ENCODE measurements at regions not wholly inside any gene's neighbourhood (a gene's known extent, or its start where the extent isn't known, plus 50 kb on each side); places are given as distances from the start of the nearest gene placed in this dataset.

DNA sequence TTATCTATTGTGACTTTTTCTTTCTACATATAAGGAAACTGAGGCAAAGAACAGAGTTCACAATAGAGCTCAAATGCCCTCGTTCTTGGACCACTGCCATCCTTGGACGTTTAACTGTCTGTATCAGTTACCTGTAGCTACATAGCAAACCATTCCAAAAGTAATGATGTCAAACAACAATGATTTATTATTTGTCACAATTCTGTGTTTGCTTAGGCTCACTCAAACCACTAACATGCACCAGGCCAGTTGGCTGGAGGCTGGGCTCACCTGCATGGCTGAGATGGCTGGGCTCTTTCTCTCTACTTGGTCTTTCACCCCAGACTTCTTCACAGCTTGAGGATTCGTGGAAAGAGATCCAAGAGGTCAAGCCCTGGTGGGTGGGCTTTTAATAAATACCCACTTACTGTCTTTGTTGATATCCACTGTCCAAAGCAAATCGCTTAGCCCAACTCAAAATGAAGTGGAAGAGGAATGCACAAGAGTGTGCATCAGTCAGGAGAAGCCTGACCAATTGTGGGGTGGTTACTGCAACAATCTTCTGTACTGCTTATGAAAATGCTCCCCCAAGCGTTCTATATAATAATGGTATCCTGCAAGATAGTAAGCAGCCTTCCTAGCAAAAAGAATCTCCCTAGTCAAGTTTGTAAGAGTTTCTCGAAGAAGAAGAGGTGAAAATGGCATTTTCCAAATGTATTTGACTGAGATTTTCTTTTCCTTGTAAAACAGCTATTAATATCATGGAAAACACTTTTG is 163.5 kb upstream of the NT5C1B start:
- no peak for DNase-seq

GRCh38 chr2:18752022-18752493 is 162.7 kb upstream of the NT5C1B start:
- DNase-seq = no peak

DNA sequence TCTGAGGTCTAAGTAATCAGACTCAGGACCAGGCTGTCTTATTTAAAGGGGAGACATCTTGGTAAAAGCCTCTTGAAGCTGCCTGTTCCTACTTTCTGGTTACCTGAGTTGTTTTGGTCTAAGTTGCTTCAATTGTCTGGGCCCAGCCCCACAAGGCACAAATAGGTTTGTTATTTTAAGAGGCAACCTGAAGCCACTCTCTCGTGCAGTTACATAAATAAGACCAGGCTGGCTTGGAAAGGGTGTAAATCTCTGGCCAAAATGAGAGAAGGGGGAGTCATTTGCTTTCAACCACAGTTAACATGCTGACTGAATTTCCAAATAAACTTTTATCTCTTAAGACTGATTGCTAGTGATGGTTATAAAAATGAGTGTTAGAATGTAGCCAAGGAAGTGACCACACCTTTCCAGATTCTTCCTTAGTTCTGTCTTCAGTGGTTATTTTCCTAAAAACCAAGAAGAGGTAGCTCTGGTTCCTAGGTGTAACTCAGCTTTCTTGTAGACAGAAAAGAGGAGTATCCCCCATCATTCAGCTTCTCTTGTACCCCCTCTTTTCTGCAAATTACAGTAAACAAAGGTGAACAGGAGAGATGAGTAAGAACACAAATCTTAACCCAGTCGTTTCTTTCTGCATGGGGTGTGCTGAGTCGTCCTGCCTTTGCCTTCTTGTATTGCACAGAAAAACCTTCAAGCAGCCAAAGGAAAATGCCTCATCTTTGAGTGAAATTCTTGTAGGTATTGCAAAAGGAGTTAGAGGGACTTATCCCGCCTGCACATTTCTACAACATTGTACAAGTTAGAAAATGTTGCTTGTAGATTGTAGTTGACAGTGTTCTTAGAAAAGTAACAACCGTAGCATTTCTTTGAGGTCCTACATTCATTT is 161.5 kb upstream of the NT5C1B start:
- DNase-seq = no peak

DNA sequence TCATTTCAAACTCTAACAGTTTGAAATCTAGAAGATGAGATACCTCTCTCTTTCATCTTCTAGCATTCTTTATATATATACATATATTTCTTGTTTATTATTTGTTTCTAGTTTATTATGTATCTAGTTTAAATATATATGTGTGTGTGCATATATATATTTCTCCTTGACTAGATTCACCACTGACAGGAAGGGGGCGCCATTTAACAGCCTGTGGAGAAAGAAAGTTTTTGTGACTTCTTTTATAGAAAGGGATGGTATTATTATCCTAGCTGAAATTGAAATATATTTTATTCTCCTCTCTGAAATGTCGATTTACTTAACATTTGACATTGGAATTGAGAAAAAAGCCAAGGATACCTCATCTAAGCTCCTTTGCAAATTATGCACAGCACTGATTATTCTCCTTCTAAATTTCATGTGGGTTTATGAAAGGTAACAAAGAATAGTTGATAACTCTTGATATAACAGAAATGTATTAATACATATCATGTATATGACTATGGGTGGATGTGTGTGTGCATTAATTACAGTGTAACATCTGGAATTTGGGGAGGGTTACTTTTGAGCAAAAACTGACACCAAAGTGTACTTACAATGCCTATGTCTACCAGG is 160.7 kb upstream of the NT5C1B start:
- peak; percentile 62 for DNase-seq

- DNase-seq = no peak
These were observed 156.3 kb upstream of the NT5C1B start for GRCh38 chr2:18745431-18746272.

GRCh38 chr2:18741895-18742732 is 152.7 kb upstream of the NT5C1B start:
- no peak for DNase-seq

DNA sequence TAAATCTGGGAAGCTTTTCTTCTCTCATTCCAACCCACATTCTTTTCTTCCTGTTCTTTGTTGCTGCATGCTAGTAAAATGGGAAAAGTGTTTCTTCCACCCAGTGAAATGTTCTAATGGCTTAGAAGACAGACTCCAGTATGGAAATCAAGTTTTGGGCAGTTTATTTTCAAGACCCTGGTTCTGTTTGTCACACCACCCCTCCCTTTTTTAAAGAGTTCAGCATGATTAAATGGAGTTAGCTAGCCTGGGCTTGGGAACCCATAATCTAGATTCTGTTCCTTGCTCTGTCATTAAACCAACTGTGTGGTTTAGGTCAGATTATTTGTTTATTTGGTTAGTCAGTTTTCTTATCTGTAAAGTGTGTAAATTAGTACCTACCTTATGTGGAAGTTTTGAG is 151.8 kb upstream of the NT5C1B start:
- no peak for DNase-seq

GRCh38 chr2:18740474-18740881 is 151.1 kb upstream of the NT5C1B start:
- no peak for DNase-seq

DNA sequence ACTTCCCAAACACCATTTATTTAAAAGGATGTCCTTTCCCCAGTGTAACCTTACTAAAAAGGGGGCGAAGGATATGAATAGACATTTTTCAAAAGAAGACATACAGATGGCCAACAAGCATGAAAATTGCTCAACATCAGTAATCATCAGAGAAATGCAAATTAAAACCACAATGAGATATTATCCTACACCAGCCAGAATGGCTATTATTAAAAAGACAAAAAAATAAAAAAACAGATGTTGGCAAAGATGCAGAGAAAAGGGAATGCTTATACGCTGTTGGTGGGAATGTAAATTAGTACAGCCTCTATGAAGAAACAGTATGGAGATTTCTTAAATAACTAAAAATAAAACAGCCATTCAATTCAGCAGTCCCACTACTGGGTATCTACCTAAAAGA is 142.3 kb upstream of the NT5C1B start:
- no peak for DNase-seq

- DNase-seq = no peak
These were observed 135.2 kb upstream of the NT5C1B start for GRCh38 chr2:18724371-18725145.

GRCh38 chr2:18723219-18723618 is 133.8 kb upstream of the NT5C1B start:
- no peak for DNase-seq

- DNase-seq = no peak
These were observed 132.7 kb upstream of the NT5C1B start for GRCh38 chr2:18722101-18722500.

DNA sequence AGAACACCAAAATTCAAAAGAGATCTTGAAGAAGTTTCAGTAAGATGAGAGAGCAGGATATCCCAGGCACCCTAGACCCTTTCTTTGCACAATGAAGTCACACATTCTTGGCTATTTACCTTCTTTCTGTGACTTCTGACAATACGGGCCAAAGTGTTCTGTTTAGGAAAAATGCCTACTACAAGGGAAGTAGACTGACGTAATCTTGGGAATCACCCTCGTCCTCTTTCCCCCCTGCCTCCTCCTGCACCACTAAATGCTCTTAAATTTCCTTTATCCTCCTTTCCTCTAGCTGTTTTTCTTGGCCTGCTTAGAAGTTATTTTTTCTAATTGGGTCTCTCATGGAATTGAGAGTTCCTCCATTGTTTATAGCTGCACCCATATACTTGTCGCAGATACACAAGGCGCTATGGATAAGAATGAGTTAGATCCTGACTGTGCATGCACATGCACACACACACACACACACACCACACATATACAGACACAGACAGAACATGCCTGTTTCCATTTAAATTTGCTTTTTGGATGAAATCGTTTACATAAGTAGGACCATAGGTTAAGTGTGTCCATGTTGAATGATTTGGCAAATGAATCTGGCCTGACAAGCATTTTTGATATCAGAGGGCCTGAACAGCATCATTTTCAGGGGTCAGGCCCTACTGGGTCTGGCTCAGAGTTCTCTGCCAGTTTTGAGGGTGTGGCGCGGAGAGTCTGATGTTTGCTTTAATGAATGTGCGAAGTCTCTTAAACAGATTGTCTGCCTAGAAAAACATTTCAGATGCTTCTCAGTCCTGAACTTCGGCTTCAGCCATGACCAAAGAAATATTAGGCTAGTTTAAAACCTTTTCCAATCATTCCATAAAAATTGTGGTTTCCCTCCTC is 131.9 kb upstream of the NT5C1B start:
- DNase-seq = no peak

- no peak for DNase-seq
These were observed 130.8 kb upstream of the NT5C1B start for GRCh38 chr2:18719978-18720775.

DNA sequence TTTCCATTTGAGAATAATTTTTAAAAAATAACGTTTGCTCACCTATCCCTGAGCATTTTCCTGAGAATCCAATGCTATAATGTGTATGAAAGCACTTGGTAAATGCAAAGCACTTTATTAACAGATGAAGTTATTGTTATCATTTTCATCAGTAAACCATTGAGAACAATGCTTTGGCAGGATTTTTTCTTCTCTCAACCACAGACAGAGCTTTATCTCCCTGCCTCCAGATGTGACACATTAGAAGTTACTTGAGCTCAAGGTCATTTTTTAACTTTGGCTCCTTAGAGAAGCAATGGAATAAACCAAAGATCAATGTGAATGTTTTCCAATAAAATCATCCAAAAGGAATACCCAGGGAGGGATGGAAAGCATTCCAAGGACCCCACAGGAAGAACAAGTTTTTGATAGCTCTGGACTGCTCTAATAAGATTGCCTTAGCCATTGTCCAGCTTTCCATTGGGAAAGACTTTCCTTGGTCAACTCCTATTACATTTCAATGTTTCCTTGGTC is 118.9 kb upstream of the NT5C1B start:
- DNase-seq = no peak

- no peak for DNase-seq
These were observed 116.6 kb upstream of the NT5C1B start for GRCh38 chr2:18706001-18706400.

DNA sequence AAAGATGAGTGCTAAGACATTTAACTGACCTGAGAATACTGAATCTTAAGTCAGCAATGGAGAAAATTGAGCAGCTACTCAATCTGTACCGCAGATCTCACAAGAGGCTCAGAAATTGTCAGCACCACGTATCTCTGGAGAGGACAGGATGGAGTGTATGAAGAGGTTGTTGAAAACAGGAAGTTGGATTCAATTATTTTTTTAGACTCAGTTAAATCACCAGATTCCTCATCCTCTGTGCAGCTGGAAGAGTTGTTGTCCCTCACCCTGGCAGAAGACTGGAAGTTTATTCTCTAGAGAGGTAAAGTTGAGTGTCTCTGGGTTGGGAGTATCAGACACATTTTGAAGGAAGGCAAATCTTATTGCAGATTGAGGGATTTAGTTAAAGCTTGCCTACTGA is 114.9 kb upstream of the NT5C1B start:
- DNase-seq = no peak

GRCh38 chr2:18703555-18703954 is 114.2 kb upstream of the NT5C1B start:
- DNase-seq = no peak

GRCh38 chr2:18701981-18702380 is 112.6 kb upstream of the NT5C1B start:
- no peak for DNase-seq

Data from NCI-H748 treated with DMSO at 0.1 percent for 48 hours (cell line).